GM19467 (cell line): ENCODE measurements at regions not wholly inside any gene's neighbourhood (a gene's known extent, or its start where the extent isn't known, plus 50 kb on each side); places are given as distances from the start of the nearest gene placed in this dataset.

Experiments
- ATAC-seq: cut with Tn5 transposase; IDR thresholded peaks from one replicate; pipeline ENCODE4 v1.9.1; 2021; ENCODE audit warnings: mild to moderate bottlenecking, moderate library complexity; ENCODE audit not compliant: unreplicated experiment

GRCh38 chr3:59547874-59548273, 498.0 kb upstream of the CFAP20DC start:
- no peak for ATAC-seq

- ATAC-seq = no peak
Observed at GRCh38 chr3:59546522-59546921, 496.7 kb upstream of the CFAP20DC start.

GRCh38 chr3:59545374-59545773, 495.5 kb upstream of the CFAP20DC start:
- no peak for ATAC-seq

- ATAC-seq = no peak
Observed at GRCh38 chr3:59542276-59542675, 492.5 kb upstream of the CFAP20DC start.

- ATAC-seq = no peak
Observed at GRCh38 chr3:59540696-59541095, 490.9 kb upstream of the CFAP20DC start.

- ATAC-seq = no peak
Observed at GRCh38 chr3:59540241-59540640, 490.4 kb upstream of the CFAP20DC start.

GRCh38 chr3:59538753-59539432, 489.1 kb upstream of the CFAP20DC start:
- ATAC-seq = no peak

GRCh38 chr3:59535791-59536221, 486.0 kb upstream of the CFAP20DC start:
- ATAC-seq = no peak

GRCh38 chr3:59531994-59532393, 482.2 kb upstream of the CFAP20DC start:
- ATAC-seq = no peak

- no peak for ATAC-seq
Observed at GRCh38 chr3:59531066-59531745, 481.4 kb upstream of the CFAP20DC start.

- ATAC-seq = no peak
Observed at GRCh38 chr3:59528251-59528650, 478.4 kb upstream of the CFAP20DC start.

GRCh38 chr3:59527493-59527892, 477.7 kb upstream of the CFAP20DC start:
- no peak for ATAC-seq

- no peak for ATAC-seq
Observed at GRCh38 chr3:59526999-59527398, 477.2 kb upstream of the CFAP20DC start.

- no peak for ATAC-seq
Observed at GRCh38 chr3:59522550-59522949, 472.7 kb upstream of the CFAP20DC start.

- no peak for ATAC-seq
Observed at GRCh38 chr3:59519094-59519493, 469.3 kb upstream of the CFAP20DC start.

- ATAC-seq = no peak
Observed at GRCh38 chr3:59518283-59519055, 468.6 kb upstream of the CFAP20DC start.

GRCh38 chr3:59517388-59517787, 467.6 kb upstream of the CFAP20DC start:
- ATAC-seq = no peak

- no peak for ATAC-seq
Observed at GRCh38 chr3:59515966-59516365, 466.1 kb upstream of the CFAP20DC start.

- ATAC-seq = no peak
Observed at GRCh38 chr3:59514865-59515482, 465.1 kb upstream of the CFAP20DC start.

- no peak for ATAC-seq
Observed at GRCh38 chr3:59513570-59513969, 463.7 kb upstream of the CFAP20DC start.

- no peak for ATAC-seq
Observed at GRCh38 chr3:59512066-59512465, 462.2 kb upstream of the CFAP20DC start.
